Suprapubic skin (tissue), 3 donors: ENCODE measurements at regions not wholly inside any gene's neighbourhood (a gene's known extent, or its start where the extent isn't known, plus 50 kb on each side); places are given as distances from the start of the nearest gene placed in this dataset.

Experiments
- EP300 ChIP-seq: sonication (generic); formaldehyde crosslinking; IDR thresholded peaks from one replicate; pipeline ENCODE4 v1.6.1; 2017; ENCODE audit warnings: antibody characterized with exemption
- POLR2A ChIP-seq, 2 donors: fragments of 450-650 bp; IDR thresholded peaks; one replicate each; pipeline ENCODE4 v1.6.1; 2017; ENCODE audit warnings: antibody characterized with exemption in 2 of 2, mild to moderate bottlenecking in 2 of 2, moderate library complexity in 2 of 2
- TF ChIP-seq, protein P1 (sequence below), 2 donors: fragments of 200-600 bp in 1 of 2; fragments of 450-650 bp in 1 of 2; sonication (generic) in 1 of 2; IDR thresholded peaks; one replicate each; pipeline ENCODE4 v1.5.1; 2016 to 2019; ENCODE audit warnings: antibody characterized with exemption in 2 of 2, mild to moderate bottlenecking in 1 of 2, moderate library complexity in 1 of 2

DNA sequence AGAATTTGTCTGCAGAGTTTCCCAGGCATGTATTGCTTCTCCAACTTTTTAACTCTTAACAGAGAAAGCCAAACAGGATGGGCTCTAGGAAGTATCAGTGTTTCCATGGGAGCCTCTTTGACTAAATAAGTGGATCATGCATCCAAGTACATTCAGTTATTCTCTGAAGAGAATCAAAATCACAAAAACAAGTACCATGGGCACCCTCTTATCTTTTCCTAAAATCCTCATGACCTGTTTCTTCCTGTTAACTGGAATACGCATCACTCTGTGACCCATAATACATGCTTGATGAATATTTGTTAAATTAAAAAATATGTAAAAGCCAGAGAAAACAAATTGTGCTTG is 186.9 kb upstream of the MGMT start:
- TF ChIP-seq, protein P1, sequence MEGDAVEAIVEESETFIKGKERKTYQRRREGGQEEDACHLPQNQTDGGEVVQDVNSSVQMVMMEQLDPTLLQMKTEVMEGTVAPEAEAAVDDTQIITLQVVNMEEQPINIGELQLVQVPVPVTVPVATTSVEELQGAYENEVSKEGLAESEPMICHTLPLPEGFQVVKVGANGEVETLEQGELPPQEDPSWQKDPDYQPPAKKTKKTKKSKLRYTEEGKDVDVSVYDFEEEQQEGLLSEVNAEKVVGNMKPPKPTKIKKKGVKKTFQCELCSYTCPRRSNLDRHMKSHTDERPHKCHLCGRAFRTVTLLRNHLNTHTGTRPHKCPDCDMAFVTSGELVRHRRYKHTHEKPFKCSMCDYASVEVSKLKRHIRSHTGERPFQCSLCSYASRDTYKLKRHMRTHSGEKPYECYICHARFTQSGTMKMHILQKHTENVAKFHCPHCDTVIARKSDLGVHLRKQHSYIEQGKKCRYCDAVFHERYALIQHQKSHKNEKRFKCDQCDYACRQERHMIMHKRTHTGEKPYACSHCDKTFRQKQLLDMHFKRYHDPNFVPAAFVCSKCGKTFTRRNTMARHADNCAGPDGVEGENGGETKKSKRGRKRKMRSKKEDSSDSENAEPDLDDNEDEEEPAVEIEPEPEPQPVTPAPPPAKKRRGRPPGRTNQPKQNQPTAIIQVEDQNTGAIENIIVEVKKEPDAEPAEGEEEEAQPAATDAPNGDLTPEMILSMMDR (IDR thresholded peaks at IDR 0.05) = no peak
- no peak for TF ChIP-seq EP300
- TF ChIP-seq POLR2A (IDR thresholded peaks at IDR 0.05) = no peak
